ENCODE measurements at regions not wholly inside any gene's neighbourhood (a gene's known extent, or its start where the extent isn't known, plus 50 kb on each side); places are given as distances from the start of the nearest gene placed in this dataset.

- TF ChIP-seq EZH2 (IDR thresholded peaks at IDR 0.05; ENCODE audit: borderline replicate concordance, low read depth, low read length, poor library complexity, severe bottlenecking) (no peak), CTCF (conservative IDR thresholded peaks at IDR 0.05; ENCODE audit: low read depth, low read length) (no peak)
Measured at GRCh38 chr20:40808936-40809335, 119.9 kb upstream of the MAFB start.

Data from A673 (cell line).